SK-N-SH (cell line): ENCODE measurements at regions not wholly inside any gene's neighbourhood (a gene's known extent, or its start where the extent isn't known, plus 50 kb on each side); places are given as distances from the start of the nearest gene placed in this dataset.

ENCODE experiments used
- CTCF ChIA-PET: fragments of 300-600, 350-600 bp; formaldehyde crosslinking; extraction: SDS; loops from one replicate; lab custom pipeline; 2021; lab: Yijun Ruan, JAX
- POLR2A ChIA-PET: fragments of 350-600 bp; sonication (Branson Sonifier 250); formaldehyde crosslinking; extraction: SDS; loops from one replicate; lab custom pipeline; 2020; ENCODE audit warnings: antibody characterized with exemption, inconsistent platforms; lab: Yijun Ruan, JAX
- DNase-seq: peaks from one replicate; pipeline ENCODE4 v3.0.0; 2012
- H2AFZ ChIP-seq: fragments of 200-600 bp; sonication (generic); 2 replicates; pipeline ENCODE4 v1.8.1; 2016; ENCODE audit warnings: antibody characterized with exemption, mild to moderate bottlenecking, low read depth
- H3F3A ChIP-seq: fragments of 200-600 bp; sonication (generic); replicated peaks from 2 replicates; pipeline ENCODE3; 2016; ENCODE audit warnings: antibody characterized with exemption, mild to moderate bottlenecking; ENCODE audit not compliant: insufficient read depth
- H3K27ac ChIP-seq, 2 experiments: fragments of 200-500 bp in 1 of 2; fragments of 200-600 bp in 1 of 2; sonication (Bioruptor generic) in 1 of 2; sonication (generic), shearing (Covaris generic) in 1 of 2; 2 replicates each; pipeline versions ENCODE4 v1.5.1 to v1.6.1; 2014 to 2016; ENCODE audit warnings: low read depth in 2 of 2, inconsistent platforms in 1 of 2, low read length in 1 of 2, mild to moderate bottlenecking in 1 of 2, mixed read lengths in 1 of 2
- H3K27me3 ChIP-seq: fragments of 200-600 bp; sonication (generic), shearing (Covaris generic); 2 replicates; pipeline ENCODE4 v1.6.1; 2016; ENCODE audit warnings: mixed run types; ENCODE audit not compliant: insufficient read depth
- H3K36me3 ChIP-seq, 2 experiments: fragments of 200-500 bp in 1 of 2; fragments of 200-600 bp in 1 of 2; sonication (Bioruptor generic) in 1 of 2; sonication (generic) in 1 of 2; replicated peaks in 1 of 2; 2 replicates each; pipeline versions ENCODE3 to v1.5.1; 2014 to 2016; ENCODE audit warnings: low read length in 1 of 2, mild to moderate bottlenecking in 1 of 2; ENCODE audit not compliant: insufficient read depth in 2 of 2, control insufficient read depth in 1 of 2
- H3K4me1 ChIP-seq, 2 experiments: fragments of 200-500 bp in 1 of 2; fragments of 200-600 bp in 1 of 2; sonication (Bioruptor generic) in 1 of 2; sonication (generic), shearing (Covaris generic) in 1 of 2; 2 replicates each; pipeline versions ENCODE4 v1.5.1 to v1.6.1; 2014 to 2016; ENCODE audit warnings: low read depth in 1 of 2, low read length in 1 of 2, mixed run types in 1 of 2; ENCODE audit not compliant: insufficient read depth in 2 of 2, control insufficient read depth in 1 of 2
- H3K4me2 ChIP-seq: fragments of 200-600 bp; sonication (generic), shearing (Covaris generic); 2 replicates; pipeline ENCODE4 v1.6.1; 2017; ENCODE audit warnings: mixed run types
- H3K4me3 ChIP-seq, 2 experiments: fragments of 200-500 bp in 1 of 2; fragments of 200-600 bp in 1 of 2; sonication (Bioruptor generic) in 1 of 2; sonication (generic), shearing (Covaris generic) in 1 of 2; 2 replicates each; pipeline versions ENCODE4 v1.5.1 to v1.8.1; 2014 to 2016; ENCODE audit warnings: low read depth in 2 of 2, inconsistent platforms in 1 of 2, low read length in 1 of 2, mild to moderate bottlenecking in 1 of 2, mixed read lengths in 1 of 2, moderate library complexity in 1 of 2
- H3K79me2 ChIP-seq: fragments of 200-600 bp; sonication (generic); 2 replicates; pipeline ENCODE4 v1.8.1; 2017; ENCODE audit warnings: mild to moderate bottlenecking; ENCODE audit not compliant: insufficient read depth
- H3K9ac ChIP-seq: fragments of 200-600 bp; sonication (generic); 2 replicates; pipeline ENCODE4 v1.6.1; 2017; ENCODE audit warnings: mixed run types
- H3K9me2 ChIP-seq: fragments of 200-600 bp; sonication (generic); 2 replicates; pipeline ENCODE4 v1.6.1; 2017; ENCODE audit warnings: mixed run types
- H3K9me3 ChIP-seq: fragments of 200-600 bp; sonication (generic); 2 replicates; pipeline ENCODE4 v1.6.1; 2017; ENCODE audit warnings: mixed run types, mild to moderate bottlenecking, moderate library complexity
- H4K20me1 ChIP-seq: fragments of 200-600 bp; sonication (generic); 2 replicates; pipeline ENCODE4 v1.6.1; 2017; ENCODE audit warnings: mild to moderate bottlenecking, mixed run types; ENCODE audit not compliant: insufficient read depth
- CHD2 ChIP-seq: fragments of 150-350 bp; IDR thresholded peaks from 2 replicates; pipeline ENCODE4 v1.6.1; 2018; ENCODE audit warnings: low read length; ENCODE audit not compliant: partially characterized antibody
- ELF1 ChIP-seq: IDR thresholded peaks from 2 replicates; pipeline ENCODE4 v1.4.0; 2012
- FOSL2 ChIP-seq: IDR thresholded peaks from 2 replicates; pipeline ENCODE4 v1.4.0; 2012; ENCODE audit warnings: low read depth, mild to moderate bottlenecking, moderate library complexity, borderline replicate concordance
- GABPA ChIP-seq: IDR thresholded peaks from 2 replicates; pipeline ENCODE4 v1.4.0; 2012; ENCODE audit warnings: low read depth, mild to moderate bottlenecking
- JUND ChIP-seq: IDR thresholded peaks from 2 replicates; pipeline ENCODE4 v1.4.0; 2012
- MXI1 ChIP-seq: IDR thresholded peaks from 2 replicates; pipeline ENCODE4 v1.6.1; 2012; ENCODE audit warnings: mild to moderate bottlenecking, low read depth, low read length, improper control_type of control experiment
- NFIC ChIP-seq: IDR thresholded peaks from 2 replicates; pipeline ENCODE4 v1.4.0; 2012; ENCODE audit warnings: borderline replicate concordance
- POLR2AphosphoS5 ChIP-seq: IDR thresholded peaks from 2 replicates; pipeline ENCODE4 v1.6.1; 2012; ENCODE audit warnings: low read depth, low read length
- RCOR1 ChIP-seq: fragments of 150-350 bp; IDR thresholded peaks from 2 replicates; pipeline ENCODE4 v1.6.1; 2017; ENCODE audit warnings: antibody characterized with exemption, low read length
- RFX5 ChIP-seq: IDR thresholded peaks from 2 replicates; pipeline ENCODE4 v1.6.1; 2012; ENCODE audit warnings: mild to moderate bottlenecking, improper control_type of control experiment, low read length
- SMC3 ChIP-seq: IDR thresholded peaks from 2 replicates; pipeline ENCODE4 v1.6.1; 2012; ENCODE audit warnings: low read depth, low read length, improper control_type of control experiment
- TAF1 ChIP-seq: IDR thresholded peaks from 2 replicates; pipeline ENCODE4 v1.6.1; 2012; ENCODE audit warnings: low read depth, mild to moderate bottlenecking, low read length, moderate library complexity, borderline replicate concordance
- YY1 ChIP-seq: IDR thresholded peaks from 2 replicates; pipeline ENCODE4 v1.4.0; 2012; ENCODE audit warnings: low read depth, mild to moderate bottlenecking
- WGBS: methylation state at CpG from one replicate; pipeline ENCODE4 v1.1.6; 2017; ENCODE audit warnings: low lambda C conversion rate; 5-methylcytosine and 5-hydroxymethylcytosine counted together
- TF ChIP-seq, protein P1 (sequence below): IDR thresholded peaks from 2 replicates; pipeline ENCODE4 v1.4.0; 2012; ENCODE audit warnings: low read depth, borderline replicate concordance
- TF ChIP-seq, protein P2 (sequence below): IDR thresholded peaks from 2 replicates; pipeline ENCODE4 v1.6.1; 2012; ENCODE audit warnings: mild to moderate bottlenecking, low read depth, low read length, moderate library complexity
- TF ChIP-seq, protein P3 (sequence below): fragments of 150-350 bp; IDR thresholded peaks from 2 replicates; pipeline ENCODE4 v1.6.1; 2016; ENCODE audit warnings: mild to moderate bottlenecking, low read depth, low read length

DNA sequence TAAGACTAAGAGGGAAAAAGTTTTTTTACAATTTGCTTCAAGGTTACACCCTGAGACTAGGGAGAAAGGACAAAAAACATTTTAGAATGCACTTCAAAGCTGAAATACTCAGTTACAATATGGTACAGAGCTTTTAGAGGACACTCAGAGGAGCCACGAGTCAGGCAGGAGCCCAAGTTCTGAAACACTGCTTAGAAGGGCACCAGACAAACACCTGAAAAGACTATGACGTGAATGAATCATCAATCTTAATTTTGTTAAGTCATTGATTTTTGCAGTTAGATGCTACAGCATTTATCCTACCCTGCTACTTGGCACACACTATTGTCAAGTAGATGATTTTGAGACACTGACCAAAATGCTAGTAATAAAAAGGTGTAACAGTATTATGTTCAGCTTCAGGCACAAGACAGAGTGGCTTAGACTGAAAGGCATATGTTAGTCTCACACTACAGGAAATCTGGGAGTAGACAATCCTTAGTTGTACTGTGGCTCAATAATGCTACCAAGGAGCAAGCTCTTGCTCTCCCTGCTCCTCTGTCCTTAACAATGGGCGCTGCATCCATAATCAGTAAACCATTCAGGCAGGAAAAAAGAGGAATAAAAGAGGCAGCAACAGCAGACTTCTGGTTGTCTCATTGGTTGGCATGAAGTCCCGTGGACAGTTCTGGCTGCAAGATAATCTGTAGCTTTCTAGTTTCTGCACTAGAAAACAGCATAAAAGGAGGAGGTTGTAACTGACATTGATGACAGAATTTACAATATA is 151.8 kb downstream of the ABCA8 start:
- Histone ChIP-seq H3K79me2 (no peaks in the 10 kb centered on the region), H3K4me1 (peaks cover 0 to 13% of the 10 kb centered on the region in 2 experiments; a peak in 1 of 4 replicates), H3K27me3 (no peaks in the 10 kb centered on the region), H3F3A (peaks cover 7% of the 10 kb centered on the region), H3K9me3 (no peaks in the 10 kb centered on the region), H3K27ac (no peak overlapping the region), H3K9ac (no peak overlapping the region), H3K9me2 (no peaks in the 10 kb centered on the region), H3K4me2 (no peak overlapping the region), H3K36me3 (no peaks in the 10 kb centered on the region), H4K20me1 (no peaks in the 10 kb centered on the region), H3K4me3 (no peak overlapping the region), H2AFZ (no peak overlapping the region)
- no peak for DNase-seq
- POLR2A ChIA-PET: no interaction called here
- WGBS: 17% methylated on average over 4 of the region's 4 CpGs
- TF ChIP-seq YY1 (no peak), RFX5 (no peak), ELF1 (no peak), NFIC (no peak), MXI1 (no peak), CHD2 (no peak), TAF1 (no peak), GABPA (no peak), SMC3 (no peak), JUND (no peak), POLR2AphosphoS5 (no peak), RCOR1 (no peak), FOSL2 (no peak)
- TF ChIP-seq, protein P1, sequence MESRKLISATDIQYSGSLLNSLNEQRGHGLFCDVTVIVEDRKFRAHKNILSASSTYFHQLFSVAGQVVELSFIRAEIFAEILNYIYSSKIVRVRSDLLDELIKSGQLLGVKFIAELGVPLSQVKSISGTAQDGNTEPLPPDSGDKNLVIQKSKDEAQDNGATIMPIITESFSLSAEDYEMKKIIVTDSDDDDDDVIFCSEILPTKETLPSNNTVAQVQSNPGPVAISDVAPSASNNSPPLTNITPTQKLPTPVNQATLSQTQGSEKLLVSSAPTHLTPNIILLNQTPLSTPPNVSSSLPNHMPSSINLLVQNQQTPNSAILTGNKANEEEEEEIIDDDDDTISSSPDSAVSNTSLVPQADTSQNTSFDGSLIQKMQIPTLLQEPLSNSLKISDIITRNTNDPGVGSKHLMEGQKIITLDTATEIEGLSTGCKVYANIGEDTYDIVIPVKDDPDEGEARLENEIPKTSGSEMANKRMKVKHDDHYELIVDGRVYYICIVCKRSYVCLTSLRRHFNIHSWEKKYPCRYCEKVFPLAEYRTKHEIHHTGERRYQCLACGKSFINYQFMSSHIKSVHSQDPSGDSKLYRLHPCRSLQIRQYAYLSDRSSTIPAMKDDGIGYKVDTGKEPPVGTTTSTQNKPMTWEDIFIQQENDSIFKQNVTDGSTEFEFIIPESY: no peak
- TF ChIP-seq, protein P2, sequence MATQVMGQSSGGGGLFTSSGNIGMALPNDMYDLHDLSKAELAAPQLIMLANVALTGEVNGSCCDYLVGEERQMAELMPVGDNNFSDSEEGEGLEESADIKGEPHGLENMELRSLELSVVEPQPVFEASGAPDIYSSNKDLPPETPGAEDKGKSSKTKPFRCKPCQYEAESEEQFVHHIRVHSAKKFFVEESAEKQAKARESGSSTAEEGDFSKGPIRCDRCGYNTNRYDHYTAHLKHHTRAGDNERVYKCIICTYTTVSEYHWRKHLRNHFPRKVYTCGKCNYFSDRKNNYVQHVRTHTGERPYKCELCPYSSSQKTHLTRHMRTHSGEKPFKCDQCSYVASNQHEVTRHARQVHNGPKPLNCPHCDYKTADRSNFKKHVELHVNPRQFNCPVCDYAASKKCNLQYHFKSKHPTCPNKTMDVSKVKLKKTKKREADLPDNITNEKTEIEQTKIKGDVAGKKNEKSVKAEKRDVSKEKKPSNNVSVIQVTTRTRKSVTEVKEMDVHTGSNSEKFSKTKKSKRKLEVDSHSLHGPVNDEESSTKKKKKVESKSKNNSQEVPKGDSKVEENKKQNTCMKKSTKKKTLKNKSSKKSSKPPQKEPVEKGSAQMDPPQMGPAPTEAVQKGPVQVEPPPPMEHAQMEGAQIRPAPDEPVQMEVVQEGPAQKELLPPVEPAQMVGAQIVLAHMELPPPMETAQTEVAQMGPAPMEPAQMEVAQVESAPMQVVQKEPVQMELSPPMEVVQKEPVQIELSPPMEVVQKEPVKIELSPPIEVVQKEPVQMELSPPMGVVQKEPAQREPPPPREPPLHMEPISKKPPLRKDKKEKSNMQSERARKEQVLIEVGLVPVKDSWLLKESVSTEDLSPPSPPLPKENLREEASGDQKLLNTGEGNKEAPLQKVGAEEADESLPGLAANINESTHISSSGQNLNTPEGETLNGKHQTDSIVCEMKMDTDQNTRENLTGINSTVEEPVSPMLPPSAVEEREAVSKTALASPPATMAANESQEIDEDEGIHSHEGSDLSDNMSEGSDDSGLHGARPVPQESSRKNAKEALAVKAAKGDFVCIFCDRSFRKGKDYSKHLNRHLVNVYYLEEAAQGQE: no peak
- TF ChIP-seq, protein P3, sequence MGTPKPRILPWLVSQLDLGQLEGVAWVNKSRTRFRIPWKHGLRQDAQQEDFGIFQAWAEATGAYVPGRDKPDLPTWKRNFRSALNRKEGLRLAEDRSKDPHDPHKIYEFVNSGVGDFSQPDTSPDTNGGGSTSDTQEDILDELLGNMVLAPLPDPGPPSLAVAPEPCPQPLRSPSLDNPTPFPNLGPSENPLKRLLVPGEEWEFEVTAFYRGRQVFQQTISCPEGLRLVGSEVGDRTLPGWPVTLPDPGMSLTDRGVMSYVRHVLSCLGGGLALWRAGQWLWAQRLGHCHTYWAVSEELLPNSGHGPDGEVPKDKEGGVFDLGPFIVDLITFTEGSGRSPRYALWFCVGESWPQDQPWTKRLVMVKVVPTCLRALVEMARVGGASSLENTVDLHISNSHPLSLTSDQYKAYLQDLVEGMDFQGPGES: no peak
- CTCF ChIA-PET: interaction anchor here (0.6 to 1.0 kb wide), 2 partner anchors 11 to 12 kb away, joined by 3 read pairs; no protein-coding TSS in a partner anchor
